NCI-H146 treated with DMSO at 0.1 percent for 48 hours (cell line): ENCODE measurements at regions not wholly inside any gene's neighbourhood (a gene's known extent, or its start where the extent isn't known, plus 50 kb on each side); places are given as distances from the start of the nearest gene placed in this dataset.

Experiments used
- DNase-seq: peaks from one replicate; lab custom pipeline; 2025; ENCODE audit not compliant: unreplicated experiment; lab: John Stamatoyannopoulos, UW

DNA sequence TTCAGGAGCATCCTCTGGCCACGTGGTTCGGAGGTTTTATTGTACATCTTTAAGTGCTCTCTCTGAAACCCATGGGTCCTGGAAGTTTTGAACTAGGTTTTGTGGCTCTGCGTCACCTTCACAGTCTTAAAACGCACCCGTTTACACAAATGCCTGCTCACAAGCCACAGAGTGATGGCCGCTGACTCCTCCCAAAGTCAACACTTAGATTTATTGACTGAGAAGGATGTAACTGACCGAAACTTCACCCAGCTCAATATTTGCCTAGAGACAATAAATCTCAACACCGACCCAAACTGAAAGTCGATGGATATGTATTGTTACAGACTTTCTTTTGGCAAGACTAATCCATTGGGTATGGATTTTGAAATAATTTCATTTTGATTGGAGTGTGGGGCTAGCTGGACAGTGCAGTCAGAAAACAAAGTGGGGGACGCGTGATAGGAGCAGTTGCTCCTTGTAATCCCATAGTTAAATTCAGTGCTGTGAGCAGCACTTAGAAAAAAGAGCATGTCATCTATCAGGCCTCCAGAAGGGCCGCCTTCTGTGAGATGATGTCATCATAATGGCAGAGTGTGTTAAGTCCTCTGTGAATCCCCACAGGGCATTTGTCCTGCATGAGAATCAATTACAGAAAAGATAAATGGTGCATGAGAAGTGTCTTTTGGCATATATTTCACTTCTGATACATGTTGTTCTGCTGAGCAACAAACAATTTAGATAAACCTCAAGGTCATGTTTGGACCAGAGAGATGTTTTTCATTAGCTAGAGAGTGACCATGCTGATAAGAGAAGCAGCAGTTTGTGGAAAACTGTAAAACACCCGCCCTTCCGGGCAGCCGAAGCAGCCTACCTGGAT lies 183.7 kb downstream of the INO80D start:
- DNase-seq: peak; percentile 64

DNA sequence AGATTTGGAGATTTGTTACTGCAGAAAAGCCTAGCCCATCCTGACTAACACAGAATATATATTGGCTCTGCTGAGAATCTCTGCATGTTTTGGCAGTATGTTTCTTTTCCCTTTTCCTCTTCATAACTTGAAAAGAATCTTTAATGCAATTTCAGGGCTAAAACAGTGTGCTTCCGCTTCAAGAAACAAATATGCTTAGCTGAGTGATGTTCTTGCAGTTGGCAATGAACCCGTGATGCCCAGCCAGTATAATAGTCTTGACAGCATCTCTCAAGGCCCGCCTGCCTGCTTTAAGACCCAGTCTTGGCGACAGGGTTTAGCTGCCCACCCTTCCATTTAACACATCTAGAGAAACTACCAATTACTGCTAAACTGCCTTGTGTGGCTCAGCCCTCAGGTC lies 184.5 kb downstream of the INO80D start:
- DNase-seq: no peak

GRCh38 chr2:205898744-205899143 lies 187.2 kb downstream of the INO80D start:
- DNase-seq: no peak

DNA sequence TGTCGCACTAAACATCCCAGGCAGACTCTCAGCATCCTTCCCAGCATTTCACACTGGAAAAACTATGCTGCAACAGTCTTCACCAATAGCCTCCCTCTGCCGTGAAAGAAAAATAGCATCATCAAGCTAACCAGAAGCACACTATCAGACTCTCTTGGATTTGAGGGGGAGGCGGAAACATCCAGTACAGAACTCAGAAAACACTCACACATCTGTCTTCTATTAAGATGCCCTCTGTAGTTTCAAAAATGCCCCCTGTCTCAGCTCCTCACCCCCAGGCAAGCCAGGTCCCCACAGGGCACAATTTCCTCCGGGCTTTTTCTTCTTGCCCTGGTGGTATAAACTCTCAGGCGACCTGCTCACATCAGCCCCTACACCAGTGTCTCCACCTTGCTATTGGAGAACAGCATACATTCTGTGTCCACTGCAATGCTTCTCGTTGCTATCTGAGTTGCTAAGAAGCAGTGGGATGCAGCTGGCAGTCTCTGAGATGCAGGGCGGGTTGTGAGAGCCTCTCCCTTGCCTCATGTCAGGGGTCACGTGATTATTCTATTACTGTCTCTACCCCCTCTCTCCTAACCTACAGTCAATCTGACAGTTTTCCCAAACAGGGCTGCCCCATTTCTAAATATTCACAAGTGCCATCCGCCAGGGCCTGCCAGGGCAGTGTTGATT lies 189.9 kb downstream of the INO80D start:
- no peak for DNase-seq

DNA sequence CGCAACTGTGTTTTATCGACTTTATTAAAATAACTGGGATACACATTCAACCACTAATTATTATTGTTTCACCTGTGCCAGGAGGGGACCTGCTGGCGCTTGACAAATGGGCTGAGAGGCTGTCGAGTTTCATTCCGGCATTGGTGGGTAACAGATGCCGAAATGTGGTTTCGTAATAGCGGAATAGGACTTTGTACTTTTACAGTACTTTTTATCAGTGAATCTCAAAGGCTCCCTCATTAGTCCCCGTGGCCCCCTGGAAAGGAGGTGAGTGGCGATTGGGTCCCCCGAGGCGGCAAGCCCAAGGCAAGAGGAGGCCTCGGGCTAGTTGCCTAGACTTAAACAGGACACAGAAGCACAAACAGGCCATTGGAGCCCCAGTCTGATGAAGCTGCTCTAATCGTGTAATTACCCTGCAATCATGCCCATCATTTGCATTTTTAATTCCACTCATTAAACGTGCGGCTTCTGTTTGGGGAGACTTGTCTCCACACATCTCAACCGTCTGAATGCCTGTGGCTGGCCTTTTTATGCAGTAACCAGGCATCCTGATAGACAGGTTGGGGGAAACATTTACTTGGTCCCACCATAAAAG lies 193.2 kb downstream of the INO80D start:
- no peak for DNase-seq

DNA sequence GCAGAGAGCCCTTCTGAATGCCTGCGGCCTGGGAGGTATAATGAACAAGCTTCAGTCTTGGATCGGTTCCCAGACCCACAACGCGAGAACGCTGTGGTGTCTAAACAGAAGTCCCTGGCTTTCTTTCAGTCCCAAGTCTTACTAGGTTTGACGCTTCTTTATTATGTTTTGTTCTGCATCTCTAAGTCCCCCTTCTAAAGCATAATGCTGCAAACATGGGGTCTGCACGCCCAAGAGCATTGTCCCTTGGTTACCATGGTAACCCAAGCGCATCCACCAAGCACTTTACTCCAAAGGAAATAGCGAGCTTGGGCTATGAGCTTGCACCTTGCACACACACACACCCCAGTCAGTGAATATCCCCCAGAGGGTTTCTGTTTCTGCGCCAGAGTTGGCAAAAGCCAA lies 193.7 kb downstream of the INO80D start:
- DNase-seq: no peak

GRCh38 chr2:205889114-205889513 lies 196.9 kb downstream of the INO80D start:
- no peak for DNase-seq

GRCh38 chr2:205887637-205888036 lies 198.3 kb downstream of the INO80D start:
- no peak for DNase-seq

DNA sequence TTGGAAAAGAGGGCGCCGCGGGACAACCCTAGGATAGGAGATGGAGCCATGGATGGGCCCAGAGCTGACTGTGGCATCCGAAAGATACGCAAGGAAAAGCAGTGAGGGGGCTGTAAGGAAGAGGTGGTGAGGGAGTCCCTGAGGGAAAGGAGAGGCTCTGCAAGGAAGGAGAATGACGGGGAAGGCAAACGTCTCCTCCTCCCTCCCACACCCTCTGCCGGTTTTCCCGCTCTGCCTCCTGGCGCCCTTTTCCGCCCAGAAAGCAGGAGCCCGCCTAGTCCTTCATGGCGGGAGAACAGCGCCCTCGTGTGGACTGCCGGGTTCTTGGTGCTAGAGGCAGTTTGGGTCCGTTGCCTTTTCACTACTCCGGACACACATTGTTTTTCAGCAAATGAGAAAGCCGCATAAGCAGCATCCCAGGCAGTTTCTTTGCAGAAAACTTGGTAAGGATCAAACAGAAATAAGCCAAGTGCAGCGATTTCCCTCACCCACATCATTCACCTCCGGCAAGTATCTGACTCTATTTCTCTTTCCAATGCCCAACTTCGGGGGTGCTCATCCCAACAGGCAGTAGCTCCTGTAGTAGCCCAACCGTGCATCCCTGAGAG lies 200.4 kb downstream of the INO80D start:
- DNase-seq: no peak

- DNase-seq: peak; percentile 45
Measured at GRCh38 chr2:205883965-205884364, 201.7 kb downstream of the NRP2 start.

- no peak for DNase-seq
Measured at GRCh38 chr2:205882806-205883425, 200.6 kb downstream of the NRP2 start.

- DNase-seq: no peak
Measured at GRCh38 chr2:205880048-205880447, 197.7 kb downstream of the NRP2 start.

GRCh38 chr2:205878999-205879762 lies 196.9 kb downstream of the NRP2 start:
- peak; percentile 47 for DNase-seq

DNA sequence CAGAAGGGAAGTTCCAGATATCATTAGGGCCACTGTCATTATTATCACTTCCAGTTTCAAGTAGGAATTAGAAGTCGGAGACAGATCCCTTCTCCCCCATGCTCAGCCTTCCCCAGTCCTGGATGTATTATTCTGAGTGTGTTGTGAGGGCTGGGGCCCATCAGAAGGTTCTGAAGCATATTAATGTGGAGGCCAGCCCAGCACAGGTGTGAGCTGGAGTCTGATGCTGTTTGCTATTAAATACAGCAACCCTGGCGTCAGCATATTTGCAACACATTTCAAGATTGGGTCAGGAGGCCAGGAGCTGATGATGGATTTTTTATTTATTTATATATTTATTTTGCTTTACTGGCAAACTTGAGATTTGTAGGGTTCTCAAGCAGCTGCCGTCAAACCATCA lies 195.2 kb downstream of the NRP2 start:
- no peak for DNase-seq

DNA sequence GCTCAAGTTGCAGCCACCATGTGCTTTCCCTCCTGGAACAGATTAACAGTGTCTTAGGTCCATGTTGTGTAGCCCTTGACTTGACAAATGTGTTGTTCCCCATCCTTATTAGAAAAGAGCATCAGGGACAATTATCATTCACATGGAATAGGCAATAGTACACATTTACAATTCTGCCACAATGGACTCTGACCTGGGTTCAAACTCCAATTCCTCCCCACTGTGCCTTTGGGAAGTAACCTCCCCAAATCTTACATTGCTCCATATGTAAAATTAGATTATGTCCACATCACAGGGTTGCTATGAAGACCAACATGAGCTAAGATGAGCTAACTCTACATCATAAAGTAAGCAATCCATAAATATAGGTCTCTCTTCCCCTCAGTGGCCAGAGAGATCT lies 193.8 kb downstream of the NRP2 start:
- DNase-seq: no peak

- no peak for DNase-seq
Measured at GRCh38 chr2:205872716-205873115, 190.4 kb downstream of the NRP2 start.

- no peak for DNase-seq
Measured at GRCh38 chr2:205869439-205869838, 187.1 kb downstream of the NRP2 start.

DNA sequence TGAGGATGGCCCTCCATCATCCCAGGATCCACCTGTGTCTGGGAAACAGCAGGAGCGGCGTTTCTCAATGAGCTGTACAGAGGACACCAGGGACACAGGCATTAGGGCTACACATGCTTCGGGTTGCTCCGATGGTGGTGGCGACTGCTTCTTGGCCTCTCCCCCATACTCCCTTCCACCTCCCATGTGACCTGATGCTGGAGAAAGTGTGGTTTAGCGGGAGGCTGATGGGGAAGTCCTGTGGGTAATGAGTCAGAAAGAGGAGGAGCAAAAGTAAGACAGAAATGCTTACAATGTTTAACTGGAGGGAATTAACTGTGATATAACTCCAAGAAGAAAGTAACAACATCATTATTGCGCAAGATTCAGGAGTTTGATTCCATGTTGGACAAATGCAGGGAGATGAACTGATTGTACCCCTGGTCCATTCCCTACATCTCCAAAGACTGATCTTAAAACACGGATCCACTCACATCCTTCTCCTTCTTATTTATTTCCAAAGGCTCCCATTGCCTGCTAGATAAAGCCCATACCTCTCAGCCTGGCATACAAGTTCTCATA lies 186.6 kb downstream of the NRP2 start:
- no peak for DNase-seq

- no peak for DNase-seq
Measured at GRCh38 chr2:205868053-205868452, 185.8 kb downstream of the NRP2 start.

- no peak for DNase-seq
Measured at GRCh38 chr2:205867371-205867770, 185.1 kb downstream of the NRP2 start.
